SK-N-SH treated with all-trans-retinoic acid at 6 μM for 48 hours (cell line): ENCODE measurements at regions not wholly inside any gene's neighbourhood (a gene's known extent, or its start where the extent isn't known, plus 50 kb on each side); places are given as distances from the start of the nearest gene placed in this dataset.

Experiments used
- ATAC-seq: fragments of 200-7000 bp; cut with Tn5 transposase; 3 replicates; pipeline ENCODE4 v1.9.1; 2020; ENCODE audit warnings: mild to moderate bottlenecking, moderate library complexity
- ARNTL ChIP-seq: fragments of 450-650 bp; formaldehyde crosslinking; IDR thresholded peaks from 2 replicates; pipeline ENCODE4 v1.5.0; 2020; ENCODE audit warnings: low read depth, mild to moderate bottlenecking, moderate library complexity, borderline replicate concordance
- BACH2 ChIP-seq: fragments of 250-450 bp; sonication (Bioruptor Pico); IDR thresholded peaks from 2 replicates; pipeline ENCODE4 v1.9.0; 2021; ENCODE audit warnings: mild to moderate bottlenecking, borderline replicate concordance
- CREB5 ChIP-seq: fragments of 250-450 bp; sonication (Bioruptor Pico); IDR thresholded peaks from 2 replicates; pipeline ENCODE4 v1.5.1; 2020; ENCODE audit warnings: low read depth, mild to moderate bottlenecking, moderate library complexity
- CSDC2 ChIP-seq: fragments of 250-450 bp; sonication (Bioruptor Pico); IDR thresholded peaks from 2 replicates; pipeline ENCODE4 v1.5.0; 2020; ENCODE audit warnings: mild to moderate bottlenecking, moderate library complexity
- CSRNP3 ChIP-seq: fragments of 250-450 bp; sonication (Bioruptor Pico); IDR thresholded peaks from 2 replicates; pipeline ENCODE4 v1.5.1; 2021; ENCODE audit warnings: mild to moderate bottlenecking, moderate library complexity
- ESRRG ChIP-seq: fragments of 250-450 bp; sonication (Bioruptor Pico); IDR thresholded peaks from 2 replicates; pipeline ENCODE4 v1.6.1; 2021; ENCODE audit warnings: mild to moderate bottlenecking
- GLIS3 ChIP-seq: fragments of 250-450 bp; sonication (Bioruptor Pico); IDR thresholded peaks from 2 replicates; pipeline ENCODE4 v1.5.0; 2020; ENCODE audit warnings: mild to moderate bottlenecking, moderate library complexity
- ISL1 ChIP-seq: fragments of 250-450 bp; sonication (Bioruptor Pico); IDR thresholded peaks from 2 replicates; pipeline ENCODE4 v2.1.2; 2022; ENCODE audit warnings: mild to moderate bottlenecking, moderate library complexity
- OSR1 ChIP-seq: fragments of 250-450 bp; sonication (Bioruptor Pico); IDR thresholded peaks from 2 replicates; pipeline ENCODE4 v1.8.0; 2022; ENCODE audit warnings: moderate library complexity, mild to moderate bottlenecking, inconsistent platforms
- POU6F1 ChIP-seq: fragments of 250-450 bp; sonication (Bioruptor Pico); IDR thresholded peaks from 2 replicates; pipeline ENCODE4 v1.8.0; 2021; ENCODE audit warnings: low read depth, mild to moderate bottlenecking, moderate library complexity, borderline replicate concordance
- PPARA ChIP-seq: fragments of 250-450 bp; sonication (Bioruptor Pico); IDR thresholded peaks from 2 replicates; pipeline ENCODE4 v1.5.0; 2020; ENCODE audit warnings: mild to moderate bottlenecking, borderline replicate concordance
- RARB ChIP-seq: fragments of 250-450 bp; sonication (Bioruptor Pico); IDR thresholded peaks from 2 replicates; pipeline ENCODE4 v1.8.0; 2021; ENCODE audit warnings: mild to moderate bottlenecking, moderate library complexity
- SNAI2 ChIP-seq: fragments of 250-450 bp; sonication (Bioruptor Pico); IDR thresholded peaks from 2 replicates; pipeline ENCODE4 v1.5.0; 2020; ENCODE audit warnings: mild to moderate bottlenecking, moderate library complexity
- TCF4 ChIP-seq: fragments of 250-450 bp; sonication (Bioruptor Pico); IDR thresholded peaks from 2 replicates; pipeline ENCODE4 v1.8.0; 2021; ENCODE audit warnings: mild to moderate bottlenecking, moderate library complexity, borderline replicate concordance
- TOX ChIP-seq: fragments of 250-450 bp; sonication (Bioruptor Pico); IDR thresholded peaks from 2 replicates; pipeline ENCODE4 v1.8.0; 2021; ENCODE audit warnings: mild to moderate bottlenecking, moderate library complexity, borderline replicate concordance
- ZC3H10 ChIP-seq: fragments of 250-450 bp; sonication (Bioruptor Pico); IDR thresholded peaks from 2 replicates; pipeline ENCODE4 v1.5.1; 2021; ENCODE audit warnings: mild to moderate bottlenecking, moderate library complexity
- ZFP3 ChIP-seq: fragments of 250-450 bp; sonication (Bioruptor Pico); IDR thresholded peaks from 2 replicates; pipeline ENCODE4 v1.5.0; 2020; ENCODE audit warnings: mild to moderate bottlenecking, moderate library complexity
- ZFP30 ChIP-seq: fragments of 450-650 bp; formaldehyde crosslinking; IDR thresholded peaks from 2 replicates; pipeline ENCODE4 v1.5.0; 2022; ENCODE audit warnings: mild to moderate bottlenecking, moderate library complexity
- ZNF565 ChIP-seq: fragments of 450-650 bp; formaldehyde crosslinking; conservative IDR thresholded peaks from 2 replicates; pipeline ENCODE4 v1.5.0; 2020; ENCODE audit warnings: low read depth, mild to moderate bottlenecking, moderate library complexity
- ZNF70 ChIP-seq: fragments of 450-650 bp; formaldehyde crosslinking; IDR thresholded peaks from 2 replicates; pipeline ENCODE4 v1.5.0; 2020; ENCODE audit warnings: mild to moderate bottlenecking, moderate library complexity
- ZNF8 ChIP-seq: fragments of 450-650 bp; formaldehyde crosslinking; IDR thresholded peaks from 2 replicates; pipeline ENCODE4 v1.5.0; 2020; ENCODE audit warnings: mild to moderate bottlenecking, moderate library complexity
- TF ChIP-seq, protein P1 (sequence below): fragments of 250-450 bp; sonication (Bioruptor Pico); IDR thresholded peaks from 2 replicates; pipeline ENCODE4 v1.8.0; 2020; ENCODE audit warnings: mild to moderate bottlenecking, moderate library complexity, borderline replicate concordance
- TF ChIP-seq, protein P2 (sequence below): fragments of 250-450 bp; sonication (Bioruptor Pico); IDR thresholded peaks from 2 replicates; pipeline ENCODE4 v1.5.0; 2020; ENCODE audit warnings: mild to moderate bottlenecking, moderate library complexity

GRCh38 chr3:144424606-144425005, 453.0 kb downstream of the DIPK2A start:
- no peak for ATAC-seq

GRCh38 chr3:144426366-144426765, 454.7 kb downstream of the DIPK2A start:
- ATAC-seq: no peak
- TF ChIP-seq ZNF565 (CRISPR knock-in tag) (no peak), ZNF8 (CRISPR knock-in tag) (no peak), ZFP3 (CRISPR knock-in tag) (no peak), ISL1 (CRISPR knock-in tag) (no peak), CSRNP3 (CRISPR knock-in tag) (no peak), SNAI2 (CRISPR knock-in tag) (no peak), PPARA (CRISPR knock-in tag) (no peak), CSDC2 (no peak), CREB5 (CRISPR knock-in tag) (no peak), GLIS3 (no peak), ARNTL (CRISPR knock-in tag) (no peak), TCF4 (no peak), BACH2 (CRISPR knock-in tag) (no peak), ZFP30 (no peak), ZNF70 (CRISPR knock-in tag) (no peak), OSR1 (CRISPR knock-in tag) (no peak)
- TF ChIP-seq, protein P1, sequence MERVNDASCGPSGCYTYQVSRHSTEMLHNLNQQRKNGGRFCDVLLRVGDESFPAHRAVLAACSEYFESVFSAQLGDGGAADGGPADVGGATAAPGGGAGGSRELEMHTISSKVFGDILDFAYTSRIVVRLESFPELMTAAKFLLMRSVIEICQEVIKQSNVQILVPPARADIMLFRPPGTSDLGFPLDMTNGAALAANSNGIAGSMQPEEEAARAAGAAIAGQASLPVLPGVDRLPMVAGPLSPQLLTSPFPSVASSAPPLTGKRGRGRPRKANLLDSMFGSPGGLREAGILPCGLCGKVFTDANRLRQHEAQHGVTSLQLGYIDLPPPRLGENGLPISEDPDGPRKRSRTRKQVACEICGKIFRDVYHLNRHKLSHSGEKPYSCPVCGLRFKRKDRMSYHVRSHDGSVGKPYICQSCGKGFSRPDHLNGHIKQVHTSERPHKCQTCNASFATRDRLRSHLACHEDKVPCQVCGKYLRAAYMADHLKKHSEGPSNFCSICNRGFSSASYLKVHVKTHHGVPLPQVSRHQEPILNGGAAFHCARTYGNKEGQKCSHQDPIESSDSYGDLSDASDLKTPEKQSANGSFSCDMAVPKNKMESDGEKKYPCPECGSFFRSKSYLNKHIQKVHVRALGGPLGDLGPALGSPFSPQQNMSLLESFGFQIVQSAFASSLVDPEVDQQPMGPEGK: no peak
- TF ChIP-seq, protein P2, sequence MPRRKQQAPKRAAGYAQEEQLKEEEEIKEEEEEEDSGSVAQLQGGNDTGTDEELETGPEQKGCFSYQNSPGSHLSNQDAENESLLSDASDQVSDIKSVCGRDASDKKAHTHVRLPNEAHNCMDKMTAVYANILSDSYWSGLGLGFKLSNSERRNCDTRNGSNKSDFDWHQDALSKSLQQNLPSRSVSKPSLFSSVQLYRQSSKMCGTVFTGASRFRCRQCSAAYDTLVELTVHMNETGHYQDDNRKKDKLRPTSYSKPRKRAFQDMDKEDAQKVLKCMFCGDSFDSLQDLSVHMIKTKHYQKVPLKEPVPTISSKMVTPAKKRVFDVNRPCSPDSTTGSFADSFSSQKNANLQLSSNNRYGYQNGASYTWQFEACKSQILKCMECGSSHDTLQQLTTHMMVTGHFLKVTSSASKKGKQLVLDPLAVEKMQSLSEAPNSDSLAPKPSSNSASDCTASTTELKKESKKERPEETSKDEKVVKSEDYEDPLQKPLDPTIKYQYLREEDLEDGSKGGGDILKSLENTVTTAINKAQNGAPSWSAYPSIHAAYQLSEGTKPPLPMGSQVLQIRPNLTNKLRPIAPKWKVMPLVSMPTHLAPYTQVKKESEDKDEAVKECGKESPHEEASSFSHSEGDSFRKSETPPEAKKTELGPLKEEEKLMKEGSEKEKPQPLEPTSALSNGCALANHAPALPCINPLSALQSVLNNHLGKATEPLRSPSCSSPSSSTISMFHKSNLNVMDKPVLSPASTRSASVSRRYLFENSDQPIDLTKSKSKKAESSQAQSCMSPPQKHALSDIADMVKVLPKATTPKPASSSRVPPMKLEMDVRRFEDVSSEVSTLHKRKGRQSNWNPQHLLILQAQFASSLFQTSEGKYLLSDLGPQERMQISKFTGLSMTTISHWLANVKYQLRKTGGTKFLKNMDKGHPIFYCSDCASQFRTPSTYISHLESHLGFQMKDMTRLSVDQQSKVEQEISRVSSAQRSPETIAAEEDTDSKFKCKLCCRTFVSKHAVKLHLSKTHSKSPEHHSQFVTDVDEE: no peak

More at GRCh38 chr3:144424606-144425005, 453.0 kb downstream of the DIPK2A start:
- TF ChIP-seq CREB5 (CRISPR knock-in tag): no peak

DNA sequence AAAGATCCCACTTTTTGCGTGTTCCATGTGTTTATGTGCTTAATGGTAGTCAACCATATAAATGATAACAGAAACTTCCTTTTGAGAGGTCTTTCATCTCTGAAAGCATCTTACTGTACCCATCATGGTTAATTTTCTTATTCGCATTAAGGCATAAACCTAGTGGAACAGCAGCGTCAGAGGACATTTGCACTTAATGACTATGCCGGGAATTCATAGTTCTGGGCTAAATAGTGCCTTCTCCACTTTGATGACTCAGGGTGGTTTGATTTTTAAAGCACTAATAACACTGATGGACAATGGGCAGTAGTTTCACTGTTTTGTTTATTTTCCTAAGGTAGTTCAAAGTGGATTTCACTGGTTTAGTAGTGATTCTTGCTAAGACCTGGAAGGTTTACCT, 455.3 kb downstream of the DIPK2A start:
- TF ChIP-seq ISL1 (CRISPR knock-in tag) (no peak), SNAI2 (CRISPR knock-in tag) (no peak), CSDC2 (no peak), CREB5 (CRISPR knock-in tag) (no peak), TOX (CRISPR knock-in tag) (no peak), RARB (CRISPR knock-in tag) (no peak), ZC3H10 (CRISPR knock-in tag) (no peak), PPARA (CRISPR knock-in tag) (no peak), GLIS3 (no peak), ARNTL (CRISPR knock-in tag) (no peak), BACH2 (CRISPR knock-in tag) (no peak), ZFP30 (no peak), TCF4 (no peak), POU6F1 (CRISPR knock-in tag) (no peak), ZFP3 (CRISPR knock-in tag) (no peak), ZNF70 (CRISPR knock-in tag) (no peak), ESRRG (CRISPR knock-in tag) (no peak), OSR1 (CRISPR knock-in tag) (no peak)
- TF ChIP-seq, protein P2: no peak
- no peak for ATAC-seq
